Right lobe of liver (tissue), 6 donors: ENCODE measurements at regions not wholly inside any gene's neighbourhood (a gene's known extent, or its start where the extent isn't known, plus 50 kb on each side); places are given as distances from the start of the nearest gene placed in this dataset.
A peak's percentile ranks its signal among the peaks of the same experiment; 100 is the strongest.

Experiments used
- ATAC-seq, 4 donors: fragments of 200-7000 bp; cut with Tn5 transposase; one replicate each; pipeline ENCODE4 v1.9.1; 2020; ENCODE audit warnings: mild to moderate bottlenecking in 4 of 4, moderate library complexity in 4 of 4
- DNase-seq, 3 donors: peaks; one replicate each; pipeline ENCODE4 v3.0.0-alpha.2; 2020
- H3K27ac ChIP-seq, 3 donors: fragments of 200-600 bp; one replicate each; pipeline ENCODE4 v1.8.0; 2022
- H3K27me3 ChIP-seq, 2 donors: fragments of 200-600 bp; one replicate each; pipeline ENCODE4 v1.8.0; 2022
- H3K36me3 ChIP-seq, 4 donors: fragments of 200-600 bp; sonication (generic) in 1 of 4; one replicate each; pipeline versions ENCODE4 v1.5.1 to v1.8.0; 2017 to 2022; ENCODE audit warnings: control low read depth in 1 of 4
- H3K4me1 ChIP-seq, 4 donors: fragments of 200-600 bp; sonication (generic) in 1 of 4; one replicate each; pipeline versions ENCODE4 v1.5.1 to v1.8.0; 2017 to 2022; ENCODE audit warnings: control low read depth in 1 of 4
- H3K4me3 ChIP-seq, 3 donors: fragments of 200-600 bp; one replicate each; pipeline ENCODE4 v1.8.0; 2022
- H3K9me3 ChIP-seq, 4 donors: fragments of 200-600 bp; sonication (generic) in 1 of 4; one replicate each; pipeline versions ENCODE4 v1.5.1 to v1.8.0; 2017 to 2022; ENCODE audit warnings: control low read depth in 1 of 4
- POLR2A ChIP-seq: fragments of 450-650 bp; IDR thresholded peaks from one replicate; pipeline ENCODE4 v1.6.1; 2017; ENCODE audit warnings: antibody characterized with exemption, mild to moderate bottlenecking
- WGBS: methylation state at CpG from one replicate; pipeline ENCODE4 v1.1.6; 2018; ENCODE audit warnings: low coverage, low lambda C conversion rate; ENCODE audit not compliant: insufficient coverage; ENCODE audit errors: missing lambda C conversion rate; 5-methylcytosine and 5-hydroxymethylcytosine counted together
- intact Hi-C, 2 donors: fragments of 100-400 bp; cut with DNase I; formaldehyde crosslinking; loops; one replicate each; pipeline versions ENCODE4 v1.11.2 to v1.14.1; 2022
- TF ChIP-seq, protein P1 (sequence below), 4 donors: fragments of 200-600 bp in 3 of 4; fragments of 450-650 bp in 1 of 4; IDR thresholded peaks; one replicate each; pipeline versions ENCODE4 v1.5.1 to v1.8.0; 2016 to 2022; ENCODE audit warnings: antibody characterized with exemption in 4 of 4, mild to moderate bottlenecking in 2 of 4
- donor health status: DM: no; HTN: yes; CAD: no.
- donor health status: DM: no; HTN: no; CAD: no.
- donor health status: DM: no; HTN: no; CAD: no.
- donor health status: DM: no; HTN: yes; CAD: no.
- donor health status: DM: no; HTN: yes; CAD: no.

DNA sequence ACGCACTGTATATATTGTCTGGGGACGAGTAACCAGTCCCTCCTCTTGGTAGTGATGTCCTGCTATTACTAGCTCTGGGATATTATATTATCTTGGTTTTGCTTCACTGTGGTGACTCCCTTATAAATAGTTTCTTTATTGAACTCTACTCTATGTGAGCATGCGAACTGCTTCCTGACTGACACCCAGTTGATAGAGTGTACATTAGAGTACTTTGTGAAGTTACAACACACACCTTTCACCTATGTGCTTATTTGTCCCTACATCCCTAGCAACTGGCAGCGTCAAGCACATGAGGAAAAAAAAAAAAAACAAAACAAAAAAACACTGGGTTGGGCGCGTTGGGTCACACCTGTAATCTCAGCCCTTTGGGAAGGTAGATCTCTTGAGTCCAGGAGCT, 67.3 kb upstream of the TENT5A start:
- H3K36me3 ChIP-seq: no peaks in the 10 kb centered on the region
- no peaks in the 10 kb centered on the region for H3K9me3 ChIP-seq
- ATAC-seq: no peak
- H3K4me3 ChIP-seq: no peak overlapping the region
- 89% methylated on average over 6 of the region's 6 CpGs for WGBS
- H3K4me1 ChIP-seq: peaks cover 0 to 19% (median 1%) of the 10 kb centered on the region in 4 donors
- no peak for TF ChIP-seq POLR2A
- TF ChIP-seq, protein P1, sequence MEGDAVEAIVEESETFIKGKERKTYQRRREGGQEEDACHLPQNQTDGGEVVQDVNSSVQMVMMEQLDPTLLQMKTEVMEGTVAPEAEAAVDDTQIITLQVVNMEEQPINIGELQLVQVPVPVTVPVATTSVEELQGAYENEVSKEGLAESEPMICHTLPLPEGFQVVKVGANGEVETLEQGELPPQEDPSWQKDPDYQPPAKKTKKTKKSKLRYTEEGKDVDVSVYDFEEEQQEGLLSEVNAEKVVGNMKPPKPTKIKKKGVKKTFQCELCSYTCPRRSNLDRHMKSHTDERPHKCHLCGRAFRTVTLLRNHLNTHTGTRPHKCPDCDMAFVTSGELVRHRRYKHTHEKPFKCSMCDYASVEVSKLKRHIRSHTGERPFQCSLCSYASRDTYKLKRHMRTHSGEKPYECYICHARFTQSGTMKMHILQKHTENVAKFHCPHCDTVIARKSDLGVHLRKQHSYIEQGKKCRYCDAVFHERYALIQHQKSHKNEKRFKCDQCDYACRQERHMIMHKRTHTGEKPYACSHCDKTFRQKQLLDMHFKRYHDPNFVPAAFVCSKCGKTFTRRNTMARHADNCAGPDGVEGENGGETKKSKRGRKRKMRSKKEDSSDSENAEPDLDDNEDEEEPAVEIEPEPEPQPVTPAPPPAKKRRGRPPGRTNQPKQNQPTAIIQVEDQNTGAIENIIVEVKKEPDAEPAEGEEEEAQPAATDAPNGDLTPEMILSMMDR (IDR thresholded peaks at IDR 0.05): no peak
- no peaks in the 10 kb centered on the region for H3K27me3 ChIP-seq
- DNase-seq: no peak
- intact Hi-C loops: loop anchor here in 1 of 2 donors (10.0 kb wide), 1 partner anchor 45 kb away; no protein-coding TSS in a partner anchor
- H3K27ac ChIP-seq: no peak overlapping the region

DNA sequence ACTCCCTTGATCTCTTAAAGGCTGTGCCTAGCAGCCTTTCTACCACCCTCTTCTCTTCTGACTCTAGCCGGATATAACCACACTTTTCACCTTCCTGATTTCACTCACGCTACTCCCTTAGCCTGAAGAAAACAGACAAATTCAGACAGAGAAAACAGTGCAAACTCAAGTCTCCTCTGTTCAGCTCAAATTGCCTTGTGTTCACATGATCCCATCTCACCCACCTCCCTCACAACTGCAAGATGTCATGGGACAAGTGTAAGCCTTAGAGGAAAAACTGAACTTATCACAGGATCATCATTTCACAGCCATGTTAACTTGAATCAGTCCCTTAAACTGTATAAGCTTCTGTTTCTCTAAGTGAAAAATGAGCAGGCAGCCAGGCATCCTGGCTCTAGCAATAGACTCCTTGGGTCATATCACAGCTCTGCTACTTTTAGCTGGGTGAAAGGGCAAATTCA, 66.5 kb upstream of the TENT5A start:
- no peak overlapping the region for H3K4me3 ChIP-seq
- DNase-seq (no peak), ATAC-seq (no peak)
- no peak for TF ChIP-seq POLR2A
- TF ChIP-seq, protein P1 (IDR thresholded peaks at IDR 0.05): no peak
- H3K4me1 ChIP-seq: peaks cover 0 to 19% (median 1%) of the 10 kb centered on the region in 4 donors
- no peaks in the 10 kb centered on the region for H3K36me3 ChIP-seq
- intact Hi-C loops: no loop called here
- H3K27me3 ChIP-seq: no peaks in the 10 kb centered on the region
- H3K27ac ChIP-seq: no peak overlapping the region
- H3K9me3 ChIP-seq: no peaks in the 10 kb centered on the region
- WGBS: 50% methylated on average over 2 of the region's 2 CpGs

DNA sequence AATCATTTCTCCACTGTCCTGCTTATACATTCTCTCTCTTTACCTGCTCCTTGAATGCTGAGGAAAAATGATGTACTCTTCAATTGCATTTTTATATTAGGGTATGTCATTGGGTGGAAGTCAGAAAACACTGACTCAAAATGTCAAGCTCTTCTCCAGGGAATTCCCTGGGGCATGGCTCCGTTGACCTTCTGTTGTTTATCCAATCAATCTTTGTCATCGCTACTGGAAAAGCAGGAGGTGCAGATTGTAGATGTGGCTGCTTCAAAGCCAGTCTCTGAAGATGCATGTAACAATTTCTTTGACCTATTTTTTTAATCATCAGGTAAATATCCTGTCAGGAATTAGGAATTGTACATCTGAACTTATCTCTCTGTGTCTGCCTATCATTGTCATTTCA, 63.9 kb upstream of the TENT5A start:
- H3K27me3 ChIP-seq: no peaks in the 10 kb centered on the region
- H3K27ac ChIP-seq: no peak overlapping the region
- DNase-seq: peak in 1 of 3 donors; percentile 26
- no peaks in the 10 kb centered on the region for H3K9me3 ChIP-seq
- H3K4me1 ChIP-seq: peaks cover 0 to 11% (median 1%) of the 10 kb centered on the region in 4 donors
- intact Hi-C loops: no loop called here
- ATAC-seq: peak; percentile 50 to 81 (median 60)
- no peaks in the 10 kb centered on the region for H3K36me3 ChIP-seq
- no peak overlapping the region for H3K4me3 ChIP-seq
- TF ChIP-seq POLR2A: no peak
- TF ChIP-seq, protein P1 (IDR thresholded peaks at IDR 0.05): no peak
- WGBS: 17% methylated on average over 2 of the region's 2 CpGs

DNA sequence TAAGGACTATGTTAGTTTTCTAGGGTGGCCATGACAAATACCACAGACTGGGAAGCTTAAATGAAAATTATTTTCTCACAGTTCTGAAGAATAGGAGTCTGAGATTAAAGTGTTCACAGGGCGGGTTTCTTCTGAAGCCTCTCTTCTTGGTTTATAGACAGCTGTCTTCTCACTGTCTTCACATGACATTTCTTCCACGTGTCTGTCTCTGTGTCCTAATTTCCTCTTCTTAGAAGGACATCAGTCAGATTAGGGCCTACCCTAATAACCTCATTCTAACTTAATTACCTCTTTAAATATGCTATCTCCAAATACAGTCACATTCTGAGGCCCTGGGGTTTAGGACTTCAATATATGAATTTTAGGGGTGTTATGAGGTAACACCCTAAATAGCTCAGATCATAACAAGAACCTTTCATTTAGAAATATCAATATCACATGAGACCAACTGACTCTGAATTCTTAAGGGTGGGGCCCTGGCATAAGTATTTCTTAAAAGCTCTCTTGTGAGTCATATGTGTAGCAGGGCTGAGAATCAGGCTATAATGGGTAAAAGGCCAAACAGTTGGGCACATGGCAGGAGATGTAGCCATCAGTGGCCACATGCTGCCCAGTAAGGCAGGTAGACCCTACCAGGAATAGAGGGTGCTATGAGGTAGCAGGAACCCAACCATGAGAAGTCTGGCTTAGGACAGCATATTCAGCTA, 62.0 kb upstream of the TENT5A start:
- Histone ChIP-seq H3K9me3 (no peaks in the 10 kb centered on the region), H3K27ac (no peak overlapping the region), H3K4me1 (no peaks in the 10 kb centered on the region), H3K36me3 (no peaks in the 10 kb centered on the region), H3K27me3 (no peaks in the 10 kb centered on the region), H3K4me3 (no peak overlapping the region)
- ATAC-seq (peak in 2 of 4 donors; percentile 8 to 22), DNase-seq (no peak)
- TF ChIP-seq, protein P1 (IDR thresholded peaks at IDR 0.05): no peak
- TF ChIP-seq POLR2A: no peak
- WGBS: 59% methylated on average over 2 of the region's 2 CpGs
- intact Hi-C loops: no loop called here
